ENCODE measurements at regions not wholly inside any gene's neighbourhood (a gene's known extent, or its start where the extent isn't known, plus 50 kb on each side); places are given as distances from the start of the nearest gene placed in this dataset.

DNA sequence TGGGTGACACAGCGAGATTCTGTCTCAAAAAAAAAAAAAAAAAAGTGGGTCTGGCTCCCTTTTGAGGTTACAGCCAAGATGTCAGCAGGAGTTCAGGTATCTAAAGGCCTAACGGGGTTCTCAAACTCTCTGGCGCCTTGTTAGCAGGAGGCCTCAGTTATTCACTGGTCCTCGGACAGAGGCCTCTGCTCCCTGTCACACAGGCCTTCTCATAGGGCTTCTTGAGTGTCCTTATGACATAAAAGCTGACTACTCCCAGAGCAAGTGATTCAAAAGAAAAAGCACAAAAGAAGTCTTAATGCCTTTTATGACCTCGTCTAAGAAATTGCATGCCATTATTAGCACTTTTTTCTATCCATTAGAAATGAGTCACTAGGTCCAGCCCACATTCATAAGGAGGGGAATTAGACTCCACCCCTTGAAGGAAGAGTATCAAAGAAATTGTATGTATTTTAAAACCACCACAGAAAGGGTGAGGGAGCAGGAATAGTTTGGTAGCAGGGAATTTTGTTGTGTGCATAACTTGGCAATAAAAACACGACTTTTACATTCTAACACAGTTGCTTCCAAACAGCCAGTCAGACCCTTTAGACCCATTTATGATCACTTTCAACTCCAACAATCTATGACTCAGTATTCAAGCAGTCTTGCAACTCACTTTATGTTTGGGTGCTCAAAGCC, 90.3 kb downstream of the MEX3B start:
- TF ChIP-seq POLR2A (IDR thresholded peaks at IDR 0.05; ENCODE audit: low read length) (no peak), MAFK (IDR thresholded peaks at IDR 0.05; ENCODE audit: partially characterized antibody) (no peak), EP300 (IDR thresholded peaks at IDR 0.05) (no peak), KDM1A (IDR thresholded peaks at IDR 0.05; ENCODE audit: low read depth) (no peak), NPAS2 (CRISPR knock-in tag; IDR thresholded peaks at IDR 0.05; ENCODE audit: borderline replicate concordance) (no peak), ESRRA (IDR thresholded peaks at IDR 0.05; ENCODE audit: borderline replicate concordance, low read length) (no peak), BHLHE40 (IDR thresholded peaks at IDR 0.05; ENCODE audit: low read depth, low read length) (no peak), SREBF2 (IDR thresholded peaks at IDR 0.05) (no peak), RAD21 (conservative IDR thresholded peaks at IDR 0.05 in 1 of 2, IDR thresholded peaks at IDR 0.05 in 1 of 2) (no peak)
- TF ChIP-seq, protein P1, sequence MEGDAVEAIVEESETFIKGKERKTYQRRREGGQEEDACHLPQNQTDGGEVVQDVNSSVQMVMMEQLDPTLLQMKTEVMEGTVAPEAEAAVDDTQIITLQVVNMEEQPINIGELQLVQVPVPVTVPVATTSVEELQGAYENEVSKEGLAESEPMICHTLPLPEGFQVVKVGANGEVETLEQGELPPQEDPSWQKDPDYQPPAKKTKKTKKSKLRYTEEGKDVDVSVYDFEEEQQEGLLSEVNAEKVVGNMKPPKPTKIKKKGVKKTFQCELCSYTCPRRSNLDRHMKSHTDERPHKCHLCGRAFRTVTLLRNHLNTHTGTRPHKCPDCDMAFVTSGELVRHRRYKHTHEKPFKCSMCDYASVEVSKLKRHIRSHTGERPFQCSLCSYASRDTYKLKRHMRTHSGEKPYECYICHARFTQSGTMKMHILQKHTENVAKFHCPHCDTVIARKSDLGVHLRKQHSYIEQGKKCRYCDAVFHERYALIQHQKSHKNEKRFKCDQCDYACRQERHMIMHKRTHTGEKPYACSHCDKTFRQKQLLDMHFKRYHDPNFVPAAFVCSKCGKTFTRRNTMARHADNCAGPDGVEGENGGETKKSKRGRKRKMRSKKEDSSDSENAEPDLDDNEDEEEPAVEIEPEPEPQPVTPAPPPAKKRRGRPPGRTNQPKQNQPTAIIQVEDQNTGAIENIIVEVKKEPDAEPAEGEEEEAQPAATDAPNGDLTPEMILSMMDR (IDR thresholded peaks at IDR 0.05), result no peak
- TF ChIP-seq, protein P2, sequence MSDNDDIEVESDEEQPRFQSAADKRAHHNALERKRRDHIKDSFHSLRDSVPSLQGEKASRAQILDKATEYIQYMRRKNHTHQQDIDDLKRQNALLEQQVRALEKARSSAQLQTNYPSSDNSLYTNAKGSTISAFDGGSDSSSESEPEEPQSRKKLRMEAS (IDR thresholded peaks at IDR 0.05), result no peak
- TF ChIP-seq, protein P3, sequence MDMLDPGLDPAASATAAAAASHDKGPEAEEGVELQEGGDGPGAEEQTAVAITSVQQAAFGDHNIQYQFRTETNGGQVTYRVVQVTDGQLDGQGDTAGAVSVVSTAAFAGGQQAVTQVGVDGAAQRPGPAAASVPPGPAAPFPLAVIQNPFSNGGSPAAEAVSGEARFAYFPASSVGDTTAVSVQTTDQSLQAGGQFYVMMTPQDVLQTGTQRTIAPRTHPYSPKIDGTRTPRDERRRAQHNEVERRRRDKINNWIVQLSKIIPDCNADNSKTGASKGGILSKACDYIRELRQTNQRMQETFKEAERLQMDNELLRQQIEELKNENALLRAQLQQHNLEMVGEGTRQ (IDR thresholded peaks at IDR 0.05), result no peak
- TF ChIP-seq, protein P4, sequence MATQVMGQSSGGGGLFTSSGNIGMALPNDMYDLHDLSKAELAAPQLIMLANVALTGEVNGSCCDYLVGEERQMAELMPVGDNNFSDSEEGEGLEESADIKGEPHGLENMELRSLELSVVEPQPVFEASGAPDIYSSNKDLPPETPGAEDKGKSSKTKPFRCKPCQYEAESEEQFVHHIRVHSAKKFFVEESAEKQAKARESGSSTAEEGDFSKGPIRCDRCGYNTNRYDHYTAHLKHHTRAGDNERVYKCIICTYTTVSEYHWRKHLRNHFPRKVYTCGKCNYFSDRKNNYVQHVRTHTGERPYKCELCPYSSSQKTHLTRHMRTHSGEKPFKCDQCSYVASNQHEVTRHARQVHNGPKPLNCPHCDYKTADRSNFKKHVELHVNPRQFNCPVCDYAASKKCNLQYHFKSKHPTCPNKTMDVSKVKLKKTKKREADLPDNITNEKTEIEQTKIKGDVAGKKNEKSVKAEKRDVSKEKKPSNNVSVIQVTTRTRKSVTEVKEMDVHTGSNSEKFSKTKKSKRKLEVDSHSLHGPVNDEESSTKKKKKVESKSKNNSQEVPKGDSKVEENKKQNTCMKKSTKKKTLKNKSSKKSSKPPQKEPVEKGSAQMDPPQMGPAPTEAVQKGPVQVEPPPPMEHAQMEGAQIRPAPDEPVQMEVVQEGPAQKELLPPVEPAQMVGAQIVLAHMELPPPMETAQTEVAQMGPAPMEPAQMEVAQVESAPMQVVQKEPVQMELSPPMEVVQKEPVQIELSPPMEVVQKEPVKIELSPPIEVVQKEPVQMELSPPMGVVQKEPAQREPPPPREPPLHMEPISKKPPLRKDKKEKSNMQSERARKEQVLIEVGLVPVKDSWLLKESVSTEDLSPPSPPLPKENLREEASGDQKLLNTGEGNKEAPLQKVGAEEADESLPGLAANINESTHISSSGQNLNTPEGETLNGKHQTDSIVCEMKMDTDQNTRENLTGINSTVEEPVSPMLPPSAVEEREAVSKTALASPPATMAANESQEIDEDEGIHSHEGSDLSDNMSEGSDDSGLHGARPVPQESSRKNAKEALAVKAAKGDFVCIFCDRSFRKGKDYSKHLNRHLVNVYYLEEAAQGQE (IDR thresholded peaks at IDR 0.05), result no peak

All from A549 (cell line).